NCI-H1417 (cell line): ENCODE measurements at regions not wholly inside any gene's neighbourhood (a gene's known extent, or its start where the extent isn't known, plus 50 kb on each side); places are given as distances from the start of the nearest gene placed in this dataset.

Experiments
- DNase-seq, 3 experiments: peaks; one replicate each; lab custom pipeline; 2025; lab: John Stamatoyannopoulos, UW

DNA sequence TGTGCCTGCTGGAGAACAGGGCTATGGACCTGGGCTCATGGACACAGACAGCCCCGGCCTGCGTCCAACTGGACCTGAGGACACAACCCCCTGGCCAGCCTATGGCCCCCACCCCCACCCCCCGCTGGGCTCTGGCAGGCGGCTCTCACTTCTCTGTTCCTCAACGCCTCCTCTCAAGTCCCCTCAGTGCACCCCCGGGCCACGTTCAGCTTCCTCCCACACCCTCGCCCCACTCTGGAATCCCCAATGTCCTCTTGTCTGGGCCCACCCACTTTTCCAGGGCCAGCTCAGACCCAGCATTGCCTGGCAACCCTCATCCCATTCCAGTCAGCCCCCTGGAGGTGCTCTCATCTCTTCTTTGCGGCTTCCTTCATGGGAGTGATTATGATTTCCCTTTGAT lies 130.2 kb upstream of the SPACA7 start:
- no peak for DNase-seq

DNA sequence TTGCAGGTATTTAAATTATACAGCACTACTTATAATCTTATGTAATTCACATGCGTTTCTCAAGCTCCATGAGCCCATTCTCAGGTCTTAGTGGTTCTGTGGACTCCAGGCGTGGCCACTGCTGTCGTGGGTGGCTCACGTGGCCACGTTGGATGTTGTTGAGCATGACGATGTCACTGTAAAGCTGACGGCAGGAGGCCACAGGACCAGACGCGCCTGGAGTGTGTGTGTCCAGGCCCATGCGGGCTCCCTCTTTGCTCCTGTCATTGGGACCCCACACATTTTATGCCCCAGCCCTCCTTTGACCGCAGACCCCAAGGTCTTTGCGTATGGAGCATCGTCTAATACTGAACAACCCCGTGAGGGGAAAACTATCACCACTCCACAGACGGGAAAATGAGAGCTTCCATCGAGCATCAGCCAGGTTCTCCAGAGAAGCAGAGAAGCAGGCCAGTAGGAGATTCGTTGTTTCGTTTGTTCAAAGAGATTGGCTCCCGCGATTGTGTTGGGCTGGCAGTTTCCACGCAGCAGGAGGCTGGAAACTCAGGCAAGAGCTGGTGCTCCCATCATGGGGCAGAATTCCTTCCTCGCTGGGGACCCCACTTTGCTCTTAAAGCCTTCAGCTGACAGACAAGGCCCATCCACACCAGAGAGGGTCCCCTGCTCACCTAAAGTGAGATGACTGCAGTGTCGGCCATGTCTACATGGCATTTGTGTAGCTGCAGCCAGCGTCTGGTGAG lies 129.3 kb upstream of the SPACA7 start:
- DNase-seq: no peak

DNA sequence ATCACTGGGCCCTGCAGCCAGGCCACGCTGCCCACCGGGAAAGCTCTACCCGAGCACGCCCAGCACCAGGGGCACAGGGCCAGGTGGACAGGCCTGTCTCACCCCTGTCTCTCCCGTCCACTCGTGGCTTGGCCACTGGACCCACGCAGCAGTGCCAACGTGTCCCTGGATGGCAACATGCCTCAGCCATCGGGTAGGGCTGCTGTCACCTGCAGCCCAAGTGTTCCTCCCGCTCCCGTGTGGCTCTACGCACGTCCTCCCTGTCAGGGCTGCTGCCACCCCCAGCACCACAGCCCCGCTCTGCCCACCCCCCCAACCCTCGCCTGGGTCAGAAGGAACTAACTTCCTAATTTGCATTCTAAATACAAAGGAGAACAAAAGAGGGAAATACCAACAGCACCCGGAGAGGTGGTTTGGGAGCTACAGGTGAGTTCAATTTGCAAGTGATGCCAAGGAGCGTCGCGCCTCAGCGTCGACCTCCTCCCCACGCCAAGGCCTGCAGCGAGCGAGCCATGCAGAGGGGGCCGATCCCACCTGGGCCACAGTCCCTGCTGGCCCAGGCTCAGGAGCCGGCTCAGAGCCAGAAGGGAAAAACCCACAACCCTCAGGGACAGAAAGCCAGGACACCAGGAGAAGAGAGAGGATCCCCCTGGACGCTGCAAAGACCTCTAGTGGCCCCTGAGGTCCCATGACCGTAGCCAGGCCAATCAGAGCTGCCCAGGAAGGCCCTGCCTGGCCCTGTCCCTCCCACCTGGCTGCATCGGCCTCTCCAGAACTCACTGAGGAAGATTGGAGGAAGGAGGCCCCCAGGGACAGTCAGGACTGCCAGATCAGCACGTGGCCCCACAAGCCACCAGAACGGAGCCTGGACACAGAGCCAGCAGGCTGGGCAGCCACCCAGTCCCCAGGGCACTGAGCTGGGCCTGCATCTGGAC lies 128.4 kb upstream of the SPACA7 start:
- DNase-seq: peak in 1 of 3 experiments; percentile 82

DNA sequence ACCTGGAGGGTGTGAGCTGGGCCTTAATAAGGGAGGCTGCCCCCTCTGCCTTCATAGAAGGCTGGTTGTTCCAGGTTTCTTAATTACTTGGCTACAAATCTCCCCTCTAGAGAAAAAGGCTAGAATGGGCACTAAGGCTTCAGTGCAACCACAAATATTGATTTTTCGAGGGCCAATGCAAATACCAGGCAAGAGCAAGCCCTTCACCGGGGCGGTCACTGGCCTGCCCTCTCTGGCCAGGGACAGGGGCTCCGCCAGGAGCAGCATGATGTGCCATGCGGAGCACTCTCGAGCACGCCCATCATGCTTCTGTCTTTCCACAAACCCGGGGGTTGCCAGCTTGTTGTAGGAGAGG lies 127.8 kb upstream of the SPACA7 start:
- peak; percentile 46 to 88 (median 82) for DNase-seq

DNA sequence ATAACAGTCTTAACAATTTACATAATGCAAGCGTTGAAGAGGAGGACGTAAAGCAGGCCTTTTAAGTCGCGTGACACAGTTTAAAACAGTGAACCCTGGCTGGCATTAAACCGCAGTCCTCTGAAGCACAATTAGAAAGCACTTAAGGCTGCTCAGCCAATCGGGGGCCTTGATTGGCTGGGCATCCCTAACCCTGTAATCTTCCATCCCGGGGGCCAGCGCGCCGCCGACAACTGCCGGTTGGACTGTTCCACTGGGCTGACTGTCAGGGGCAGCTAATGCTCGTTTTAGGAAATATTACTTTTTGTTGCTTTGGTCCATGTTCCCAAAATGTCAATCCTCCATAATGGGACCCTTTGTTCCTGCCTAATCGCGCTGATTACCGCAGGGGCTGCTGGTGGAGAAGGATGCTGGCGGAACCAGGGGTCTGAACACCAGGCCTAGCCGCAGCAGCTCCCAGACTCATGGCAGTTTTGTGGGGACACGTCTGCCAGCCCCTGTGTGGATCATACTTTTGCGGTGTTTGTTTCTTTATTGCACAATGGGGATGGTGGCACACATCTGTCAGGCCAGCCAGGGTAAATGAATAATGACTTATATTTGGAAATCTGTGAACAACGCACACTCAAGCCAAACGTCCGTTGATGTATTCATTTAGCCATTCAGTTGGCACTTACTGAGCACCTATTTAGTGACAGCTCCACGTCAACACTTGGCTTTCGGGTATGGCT lies 127.1 kb upstream of the SPACA7 start:
- peak; percentile 65 to 97 (median 83) for DNase-seq

DNA sequence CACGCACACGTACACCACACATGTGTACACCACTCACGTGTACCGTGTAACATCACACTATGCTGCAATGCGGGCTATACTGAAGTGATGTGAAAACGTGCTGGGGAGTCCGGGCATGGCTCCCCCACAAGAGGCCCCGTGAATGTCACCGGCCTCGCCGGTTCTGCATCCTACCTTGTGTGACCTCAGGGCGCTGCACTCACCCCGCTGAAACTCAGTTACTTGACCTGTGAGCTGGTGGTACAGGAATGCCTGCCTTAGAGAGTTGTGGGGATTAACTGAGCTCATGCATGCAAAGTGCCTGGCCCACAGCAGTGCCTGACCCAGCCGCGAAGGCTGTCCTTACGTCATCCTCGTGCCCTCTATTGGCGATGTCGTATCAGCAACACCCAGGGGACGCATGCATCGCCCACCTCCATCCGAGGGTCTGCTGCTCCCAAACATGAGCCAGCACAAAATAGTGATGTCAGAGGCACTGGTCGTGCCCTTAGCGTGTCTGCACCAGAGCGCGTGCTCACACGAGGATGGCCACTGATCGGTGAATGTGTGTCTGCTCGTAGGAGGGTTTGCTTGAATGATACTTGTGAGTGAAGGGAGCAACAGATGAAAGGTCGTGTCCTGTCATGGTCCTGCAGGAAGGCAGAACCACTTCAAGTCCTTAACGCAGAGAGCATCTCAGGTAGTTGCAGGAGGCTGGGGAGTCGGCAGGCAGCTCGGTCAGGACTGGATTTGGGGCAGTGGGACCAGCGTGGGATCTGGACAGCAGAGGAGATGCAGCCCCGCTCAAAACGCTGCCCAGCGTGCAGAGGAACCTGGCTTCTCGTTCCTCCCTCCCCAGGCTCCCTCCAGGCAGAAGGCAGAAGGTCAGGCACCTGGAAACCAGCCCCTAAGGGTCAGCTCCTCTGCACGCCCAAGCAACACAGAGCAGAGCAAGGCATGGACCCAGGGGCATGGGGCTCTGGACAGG lies 126.2 kb upstream of the SPACA7 start:
- peak in 1 of 3 experiments; percentile 18 for DNase-seq

DNA sequence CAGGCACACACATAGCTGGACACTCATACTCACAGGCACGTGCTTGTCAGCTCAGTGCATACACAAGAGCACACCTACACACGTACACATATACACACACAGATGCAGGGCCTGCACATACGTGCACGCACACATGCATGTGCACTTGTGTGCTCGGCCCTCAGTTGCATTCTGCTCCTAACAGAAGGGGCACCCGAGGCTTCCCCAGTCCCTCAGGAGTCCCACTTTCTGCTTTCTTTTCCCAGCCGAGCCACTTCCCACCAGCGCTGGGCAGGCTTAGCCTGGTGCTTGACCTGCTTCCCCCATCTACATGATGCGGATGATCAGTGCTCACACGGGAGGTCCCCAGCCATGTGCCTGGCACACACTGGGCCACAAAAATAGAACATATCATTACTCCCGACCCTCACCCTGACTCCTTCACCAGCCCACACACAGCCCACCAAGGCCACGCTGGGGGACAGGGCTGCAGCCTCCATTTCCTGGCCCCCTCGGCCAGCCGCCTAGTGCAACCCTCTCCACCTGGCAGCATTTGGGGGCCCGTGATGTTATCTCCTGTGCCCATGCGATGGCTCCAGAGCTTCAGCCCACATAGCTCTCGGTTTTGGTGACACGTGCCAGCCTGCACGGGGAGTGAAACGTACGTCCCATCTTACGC lies 125.2 kb upstream of the SPACA7 start:
- DNase-seq: no peak

DNA sequence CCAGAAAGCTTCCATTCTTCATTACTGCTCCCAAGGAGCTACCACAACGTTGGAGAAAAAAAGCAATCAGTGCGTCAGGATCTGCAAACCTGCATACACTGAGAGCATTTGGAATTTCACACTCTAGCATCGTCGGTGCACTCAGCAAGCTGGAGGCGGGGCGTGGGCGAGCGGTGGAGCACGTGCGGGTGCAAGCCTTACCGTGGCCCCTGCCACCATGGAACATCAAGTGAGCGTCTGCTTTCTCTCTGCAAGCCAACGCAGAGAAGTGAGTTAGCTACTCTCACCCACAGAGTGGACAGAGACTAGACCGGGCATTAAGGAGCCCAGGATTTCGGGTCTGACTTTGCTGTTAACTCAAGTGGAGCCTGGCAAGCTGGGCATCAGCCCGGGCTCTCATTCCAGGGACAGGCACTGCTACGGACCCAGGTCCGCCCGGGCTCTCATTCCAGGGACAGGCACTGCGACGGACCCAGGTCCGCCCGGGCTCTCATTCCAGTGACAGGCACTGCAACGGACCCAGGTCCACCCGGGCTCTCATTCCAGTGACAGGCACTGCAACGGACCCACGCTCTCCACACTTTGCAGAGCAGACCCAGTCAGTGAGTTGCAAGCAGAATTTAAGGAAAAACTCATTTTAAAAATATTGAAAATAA lies 124.1 kb upstream of the SPACA7 start:
- DNase-seq: no peak

DNA sequence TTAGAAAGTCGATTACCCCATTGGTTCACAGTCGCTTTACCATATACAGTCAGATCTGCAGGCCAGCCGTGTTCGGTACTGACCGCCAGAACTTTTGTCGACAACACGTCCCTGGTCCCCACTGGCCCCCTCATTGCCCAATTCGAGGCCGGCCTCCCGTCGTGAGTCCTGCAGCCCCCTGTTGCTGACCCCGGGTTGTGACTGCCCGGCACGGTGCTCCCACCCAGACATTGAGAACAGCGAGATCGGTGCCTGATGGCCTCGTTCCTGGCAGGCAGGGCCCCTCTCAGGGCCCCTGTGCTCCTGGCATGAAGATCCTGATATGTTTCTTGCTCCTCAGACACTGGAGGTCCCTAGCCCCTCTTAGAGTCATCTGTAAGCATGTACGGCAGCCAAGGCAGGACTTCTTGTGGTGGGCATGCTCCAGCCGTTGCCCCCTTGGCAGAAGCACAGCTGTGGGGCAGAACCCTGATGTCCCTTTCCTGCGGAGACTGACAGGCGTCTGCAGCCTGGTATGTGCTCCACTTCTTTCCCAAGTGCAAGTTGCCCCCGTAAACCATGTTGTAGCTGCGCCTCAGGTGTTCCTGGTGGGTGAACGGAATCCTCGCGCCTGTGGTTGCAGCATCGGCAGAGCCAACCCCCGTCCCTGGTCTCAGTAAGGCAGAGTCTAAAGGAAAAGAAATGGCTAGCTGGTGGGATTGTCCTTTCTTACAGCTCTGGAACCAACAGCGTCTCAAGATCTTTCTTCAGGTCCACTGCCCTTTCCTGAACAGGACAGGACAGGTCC lies 123.2 kb upstream of the SPACA7 start:
- DNase-seq: no peak

DNA sequence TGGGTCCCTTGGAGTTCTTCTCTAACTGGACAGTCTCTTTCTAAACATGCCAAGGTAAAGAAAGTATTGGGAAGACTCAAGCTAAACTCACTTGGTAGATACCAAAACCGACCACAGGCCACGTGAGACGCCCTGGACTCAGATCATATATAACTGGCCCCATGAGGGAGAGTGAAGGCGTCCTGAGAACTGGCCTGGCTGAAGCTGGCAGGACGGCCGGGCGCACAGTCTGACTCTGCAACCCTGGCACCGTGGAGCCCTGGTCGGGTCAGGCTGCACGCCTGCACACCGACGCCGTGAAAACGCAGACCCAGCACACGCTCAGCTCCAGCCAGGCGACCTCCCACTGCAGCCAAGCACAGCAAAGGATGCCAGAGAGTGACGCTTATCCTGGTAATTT lies 122.5 kb upstream of the SPACA7 start:
- DNase-seq: no peak

DNA sequence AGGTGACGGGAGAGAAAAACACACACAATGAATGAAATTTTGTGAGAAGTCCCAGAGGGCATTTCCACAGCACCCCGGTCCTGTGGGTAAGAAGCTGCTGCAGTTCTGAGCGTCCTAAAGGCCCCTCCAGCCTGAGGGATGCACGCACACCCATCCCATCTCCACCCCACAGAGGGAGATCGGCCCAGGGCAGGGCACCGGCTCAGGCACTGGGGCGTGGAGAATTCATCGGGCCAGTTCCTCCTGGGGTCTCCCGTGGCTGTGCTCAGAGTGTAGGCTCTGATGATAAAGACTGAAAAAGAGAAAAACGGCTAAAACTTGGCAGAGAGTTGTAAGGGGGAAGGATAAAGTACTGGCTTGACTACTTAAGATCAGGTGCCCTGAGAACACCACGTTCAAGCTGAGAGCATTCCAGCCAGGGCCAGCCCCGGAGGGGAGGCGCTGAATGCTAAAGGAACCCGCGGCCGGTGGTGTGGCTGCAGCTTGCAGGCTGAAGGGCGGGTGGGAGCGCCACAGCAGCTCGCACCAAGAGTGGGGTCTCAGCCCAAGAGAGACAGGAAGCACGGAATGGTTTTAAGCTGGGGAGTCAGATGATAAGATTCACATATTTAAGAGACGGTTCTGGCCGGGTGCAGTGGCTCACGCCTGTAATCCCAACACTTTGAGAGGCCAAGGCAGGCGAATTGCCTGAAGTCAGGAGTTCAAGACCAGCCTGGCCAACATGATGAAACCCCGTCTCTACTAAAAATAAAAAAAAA lies 121.9 kb upstream of the SPACA7 start:
- DNase-seq: no peak

DNA sequence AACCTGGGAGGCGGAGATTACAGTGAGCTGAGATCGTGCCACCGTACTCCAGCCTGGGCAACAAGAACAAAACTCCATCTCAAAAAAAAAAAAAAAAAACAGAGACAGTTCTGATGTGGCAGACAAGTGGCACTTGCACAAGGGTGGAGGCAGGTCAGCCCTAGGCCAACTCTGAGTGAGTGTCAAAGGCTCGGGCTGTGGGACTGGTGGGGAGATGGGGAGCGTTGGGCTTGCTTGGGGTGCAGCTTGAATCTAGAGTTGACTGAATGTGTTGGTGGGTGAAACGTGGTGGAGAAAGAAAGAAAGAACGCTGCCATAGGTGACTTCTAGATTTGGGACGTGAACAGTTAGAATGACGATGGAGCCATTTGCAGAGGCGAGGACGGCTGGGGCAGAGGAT lies 121.3 kb upstream of the SPACA7 start:
- no peak for DNase-seq

DNA sequence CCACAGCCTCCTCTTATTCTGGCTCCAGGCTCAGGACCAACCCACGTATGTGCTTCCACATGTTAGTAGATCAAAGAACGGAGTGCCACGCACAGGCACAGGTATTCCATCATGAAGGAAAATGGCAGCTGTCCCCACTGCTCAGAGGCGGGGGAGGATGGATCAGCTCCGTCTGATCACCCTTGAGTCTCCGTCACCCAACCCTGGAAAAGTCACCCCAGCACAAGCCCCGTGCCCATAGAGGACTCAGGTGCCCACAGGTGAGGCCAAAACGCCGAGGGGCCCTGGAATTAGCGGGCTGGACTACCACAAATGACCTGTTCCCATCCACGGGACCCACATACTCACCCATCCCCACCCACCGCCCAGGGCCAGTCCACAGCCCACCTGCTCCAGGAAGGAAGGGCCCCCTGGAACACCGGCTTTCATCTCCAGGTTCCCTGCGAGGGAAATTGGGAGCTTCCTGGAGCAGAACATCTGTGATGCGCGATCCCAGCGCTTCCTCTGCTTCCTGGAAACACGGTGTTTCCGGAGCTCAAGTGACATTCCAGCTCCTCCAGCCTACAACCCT lies 120.5 kb upstream of the SPACA7 start:
- DNase-seq: no peak

DNA sequence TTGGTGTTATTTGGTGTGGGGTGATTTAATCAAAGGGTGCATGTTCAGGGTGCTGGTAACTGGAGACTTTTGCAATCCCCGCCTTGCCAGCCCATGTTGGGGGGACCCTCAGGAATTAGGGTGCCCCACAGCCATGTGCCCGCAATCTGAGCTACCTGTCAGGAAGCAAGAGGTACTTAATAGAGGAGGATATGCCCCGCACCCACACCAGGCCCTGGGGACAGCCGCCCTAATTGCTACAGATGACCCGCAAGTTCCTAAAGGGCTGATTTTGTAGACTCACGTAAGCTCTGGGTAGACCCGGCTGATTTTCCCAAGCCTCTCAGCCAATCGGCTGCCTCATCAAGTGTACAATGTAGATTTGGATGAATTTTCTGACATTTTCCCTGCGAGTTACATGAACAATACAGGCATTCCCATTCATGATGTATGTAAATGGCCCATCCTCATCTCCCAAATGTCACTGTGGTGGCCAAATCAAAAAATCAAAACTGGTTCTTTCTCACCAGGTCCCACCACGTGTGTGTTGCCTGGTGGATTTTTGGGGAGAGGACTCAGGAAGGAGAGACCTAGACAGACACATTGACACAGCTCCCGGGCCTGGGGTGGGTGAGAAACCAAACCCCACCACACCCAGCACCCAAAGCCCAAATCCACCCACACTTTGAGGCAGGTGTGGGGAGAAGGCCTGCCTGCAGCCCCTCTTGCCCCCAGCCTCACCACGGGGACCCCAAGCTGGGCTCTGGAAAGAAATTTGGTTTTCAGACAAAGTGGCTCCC lies 119.2 kb upstream of the SPACA7 start:
- DNase-seq: no peak

DNA sequence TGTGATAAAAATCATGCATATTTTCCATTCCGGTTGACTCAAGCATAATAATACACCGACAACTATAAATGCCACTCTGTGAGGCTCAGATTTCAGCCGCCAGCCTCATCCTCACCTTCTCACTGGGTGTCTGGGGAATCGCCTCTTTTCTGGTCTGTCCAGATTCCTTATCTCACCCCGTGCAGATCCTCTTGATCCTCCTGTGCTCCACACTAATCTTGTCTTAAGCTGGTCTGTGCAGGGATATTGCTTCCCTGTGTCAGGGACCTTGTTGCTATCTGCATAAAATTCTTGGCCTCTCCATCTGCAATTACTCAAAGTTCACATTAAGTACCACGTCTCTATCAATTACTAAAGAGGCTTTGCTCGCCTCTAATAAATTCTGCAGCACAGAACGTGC lies 116.6 kb upstream of the SPACA7 start:
- DNase-seq: no peak

DNA sequence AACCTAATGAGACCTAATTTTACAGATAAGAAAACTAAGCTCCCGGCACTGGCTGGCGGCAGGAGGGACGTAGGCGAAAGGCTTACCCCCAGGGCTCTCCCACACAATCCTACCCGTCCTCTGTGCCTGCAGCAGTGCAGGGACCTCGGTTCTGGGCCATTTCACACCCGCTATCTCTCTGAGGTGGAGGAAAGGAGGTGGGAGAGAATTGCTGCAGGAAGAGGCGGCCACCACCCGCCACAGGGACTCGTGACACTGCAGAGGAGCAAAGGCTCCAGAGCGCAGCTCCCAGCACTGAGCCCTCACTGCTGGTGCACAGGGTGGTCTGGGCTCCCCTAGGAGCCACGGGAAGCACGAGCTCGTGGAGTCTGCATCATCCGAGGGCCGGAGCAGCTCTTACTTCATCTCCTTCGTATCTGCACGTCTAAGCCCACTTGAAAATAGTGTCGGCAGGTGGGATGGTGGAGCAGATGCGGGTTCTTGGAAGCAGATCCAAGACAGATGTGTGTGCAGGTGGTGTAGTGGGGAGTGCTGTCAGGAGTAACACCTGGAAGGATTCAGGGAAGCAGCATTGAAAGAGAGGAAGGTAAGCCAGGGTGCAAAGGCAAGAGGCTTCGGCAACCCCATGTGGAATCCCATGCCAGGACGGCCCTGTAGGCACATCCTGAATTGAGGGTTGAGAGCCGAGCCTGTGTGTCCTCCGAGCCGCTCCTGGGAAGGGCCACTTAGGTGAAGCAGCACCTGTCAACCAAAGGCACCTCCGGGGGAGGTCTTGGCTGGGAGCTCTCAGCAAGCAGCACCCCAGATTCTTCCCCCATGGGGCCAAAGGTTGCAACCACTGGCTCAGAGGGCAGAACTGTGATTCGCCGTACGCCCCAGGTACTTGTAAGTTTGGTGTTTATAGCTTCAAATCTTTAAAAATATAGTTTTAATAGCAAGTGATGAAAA lies 115.8 kb upstream of the SPACA7 start:
- DNase-seq: no peak
